Tibial artery (tissue), 4 donors: ENCODE measurements at regions not wholly inside any gene's neighbourhood (a gene's known extent, or its start where the extent isn't known, plus 50 kb on each side); places are given as distances from the start of the nearest gene placed in this dataset.

ENCODE experiments used
- DNase-seq, 2 donors: peaks; one replicate each; pipeline ENCODE4 v3.0.0-alpha.2; 2019
- H3K27ac ChIP-seq, 2 donors: fragments of 200-600 bp; sonication (generic) in 1 of 2; 1 replicate in 1 of 2; 2 replicates in 1 of 2; pipeline ENCODE4 v1.5.1; 2018 to 2019; ENCODE audit warnings: mild to moderate bottlenecking in 1 of 2
- H3K27me3 ChIP-seq, 2 donors: fragments of 200-600 bp; sonication (generic) in 1 of 2; one replicate each; pipeline versions ENCODE4 v1.5.1 to v1.6.0; 2016 to 2019
- H3K36me3 ChIP-seq, 3 donors: fragments of 200-600 bp; sonication (generic) in 2 of 3; one replicate each; pipeline ENCODE4 v1.5.1; 2016 to 2019; ENCODE audit warnings: mild to moderate bottlenecking in 2 of 3
- H3K4me1 ChIP-seq, 4 donors: fragments of 200-600 bp; sonication (generic) in 2 of 4; 1 replicate in 3 of 4; 2 replicates in 1 of 4; pipeline ENCODE4 v1.5.1; 2016 to 2019
- H3K4me3 ChIP-seq, 2 donors: fragments of 200-600 bp; sonication (generic) in 1 of 2; 1 replicate in 1 of 2; 2 replicates in 1 of 2; pipeline ENCODE4 v1.5.1; 2018 to 2019; ENCODE audit warnings: mild to moderate bottlenecking in 2 of 2
- H3K9me3 ChIP-seq, 3 donors: fragments of 200-600 bp; sonication (generic) in 1 of 3; one replicate each; pipeline ENCODE4 v1.5.1; 2016 to 2019
- intact Hi-C: fragments of 100-400 bp; cut with DNase I; formaldehyde crosslinking; loops from one replicate; pipeline ENCODE4 v1.15.0; 2023; ENCODE audit warnings: low total_unique reads
- TF ChIP-seq, protein P1 (sequence below), 2 experiments: fragments of 200-600 bp in 1 of 2; fragments of 450-650 bp in 1 of 2; IDR thresholded peaks; one replicate each; pipeline ENCODE4 v1.5.1; 2017 to 2019; ENCODE audit warnings: antibody characterized with exemption in 2 of 2, mild to moderate bottlenecking in 1 of 2, moderate library complexity in 1 of 2

DNA sequence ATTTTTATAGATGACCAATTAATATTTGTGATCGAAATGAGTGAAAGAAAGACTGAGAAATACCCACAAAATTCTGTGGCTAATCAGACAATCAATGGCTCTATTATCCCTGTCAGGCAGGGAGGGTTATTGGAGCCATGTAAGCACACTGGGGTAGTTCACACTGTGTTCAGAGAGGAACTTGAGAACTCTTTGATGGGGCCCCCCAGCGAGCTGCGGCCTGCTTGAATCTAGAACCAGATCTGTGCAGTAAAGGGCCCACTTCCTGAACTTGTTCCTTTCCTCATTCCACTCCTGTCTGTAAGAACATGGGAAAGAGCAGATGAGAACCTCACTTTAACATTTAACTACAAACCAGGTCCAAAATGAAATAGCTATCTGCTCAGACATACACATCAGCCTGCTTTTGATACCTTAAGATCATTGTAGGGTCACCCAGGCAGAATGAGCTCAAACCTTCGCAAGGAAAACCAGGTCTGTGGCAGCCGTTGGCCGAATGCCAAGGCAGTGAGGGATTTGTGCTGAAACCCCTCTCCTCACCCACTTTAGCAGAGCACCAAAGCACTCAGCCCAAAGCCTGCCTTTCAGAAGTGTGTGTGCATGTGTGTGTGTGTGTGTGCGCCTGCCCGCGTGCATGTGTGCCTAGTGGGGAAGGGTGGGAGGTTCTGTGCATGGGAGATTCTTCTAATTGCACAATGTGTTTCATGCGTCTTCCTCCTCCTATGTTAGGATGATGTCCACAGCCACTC lies 365.6 kb upstream of the MGMT start:
- H3K27ac ChIP-seq, result no peak overlapping the region
- no peak overlapping the region for H3K4me3 ChIP-seq
- no peaks in the 10 kb centered on the region for H3K27me3 ChIP-seq
- no peak for DNase-seq
- intact Hi-C loops, result no loop called here
- H3K4me1 ChIP-seq, result peaks cover 0 to 52% (median 23%) of the 10 kb centered on the region in 4 donors
- TF ChIP-seq, protein P1, sequence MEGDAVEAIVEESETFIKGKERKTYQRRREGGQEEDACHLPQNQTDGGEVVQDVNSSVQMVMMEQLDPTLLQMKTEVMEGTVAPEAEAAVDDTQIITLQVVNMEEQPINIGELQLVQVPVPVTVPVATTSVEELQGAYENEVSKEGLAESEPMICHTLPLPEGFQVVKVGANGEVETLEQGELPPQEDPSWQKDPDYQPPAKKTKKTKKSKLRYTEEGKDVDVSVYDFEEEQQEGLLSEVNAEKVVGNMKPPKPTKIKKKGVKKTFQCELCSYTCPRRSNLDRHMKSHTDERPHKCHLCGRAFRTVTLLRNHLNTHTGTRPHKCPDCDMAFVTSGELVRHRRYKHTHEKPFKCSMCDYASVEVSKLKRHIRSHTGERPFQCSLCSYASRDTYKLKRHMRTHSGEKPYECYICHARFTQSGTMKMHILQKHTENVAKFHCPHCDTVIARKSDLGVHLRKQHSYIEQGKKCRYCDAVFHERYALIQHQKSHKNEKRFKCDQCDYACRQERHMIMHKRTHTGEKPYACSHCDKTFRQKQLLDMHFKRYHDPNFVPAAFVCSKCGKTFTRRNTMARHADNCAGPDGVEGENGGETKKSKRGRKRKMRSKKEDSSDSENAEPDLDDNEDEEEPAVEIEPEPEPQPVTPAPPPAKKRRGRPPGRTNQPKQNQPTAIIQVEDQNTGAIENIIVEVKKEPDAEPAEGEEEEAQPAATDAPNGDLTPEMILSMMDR (IDR thresholded peaks at IDR 0.05), result no peak
- H3K9me3 ChIP-seq, result no peaks in the 10 kb centered on the region
- no peaks in the 10 kb centered on the region for H3K36me3 ChIP-seq

DNA sequence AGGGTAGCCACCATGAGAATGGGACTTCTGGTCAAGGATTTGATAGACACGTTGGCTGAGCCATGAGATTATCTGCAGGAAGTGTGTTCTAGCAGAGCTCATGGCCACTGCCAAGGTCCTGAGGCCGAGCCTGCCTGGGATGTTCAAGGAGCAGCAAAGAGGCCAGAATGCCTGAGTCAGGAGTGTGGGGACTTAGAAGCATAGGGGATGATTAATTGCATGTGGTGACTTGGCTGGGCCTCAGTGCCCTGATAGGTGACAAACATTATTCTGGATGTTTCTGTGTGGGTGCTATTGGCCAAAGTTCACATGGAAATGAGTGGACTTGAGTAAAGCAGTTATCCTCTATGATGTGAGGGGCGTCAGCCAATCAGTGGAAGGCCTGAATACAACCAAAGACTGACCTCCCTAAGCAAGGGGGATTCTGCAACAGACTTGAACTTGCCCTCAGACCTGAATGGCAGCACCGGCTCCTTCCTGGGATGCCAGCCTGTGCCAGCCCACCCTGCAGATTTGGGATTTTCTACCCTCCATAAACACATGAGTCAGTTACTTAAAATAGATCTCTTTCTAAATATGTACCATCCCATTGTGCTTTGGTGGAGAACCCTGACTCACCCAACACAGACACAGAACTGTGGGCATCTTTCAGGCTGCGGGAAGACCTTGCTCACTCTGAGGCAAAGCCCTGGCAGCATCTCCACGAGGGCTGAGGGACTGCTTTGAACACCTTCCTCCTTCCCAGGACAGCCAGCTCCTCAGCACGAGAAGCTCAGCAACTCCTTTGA lies 363.9 kb upstream of the MGMT start:
- intact Hi-C loops, result no loop called here
- TF ChIP-seq, protein P1 (IDR thresholded peaks at IDR 0.05), result no peak
- peaks cover 0 to 35% (median 8%) of the 10 kb centered on the region in 4 donors for H3K4me1 ChIP-seq

DNA sequence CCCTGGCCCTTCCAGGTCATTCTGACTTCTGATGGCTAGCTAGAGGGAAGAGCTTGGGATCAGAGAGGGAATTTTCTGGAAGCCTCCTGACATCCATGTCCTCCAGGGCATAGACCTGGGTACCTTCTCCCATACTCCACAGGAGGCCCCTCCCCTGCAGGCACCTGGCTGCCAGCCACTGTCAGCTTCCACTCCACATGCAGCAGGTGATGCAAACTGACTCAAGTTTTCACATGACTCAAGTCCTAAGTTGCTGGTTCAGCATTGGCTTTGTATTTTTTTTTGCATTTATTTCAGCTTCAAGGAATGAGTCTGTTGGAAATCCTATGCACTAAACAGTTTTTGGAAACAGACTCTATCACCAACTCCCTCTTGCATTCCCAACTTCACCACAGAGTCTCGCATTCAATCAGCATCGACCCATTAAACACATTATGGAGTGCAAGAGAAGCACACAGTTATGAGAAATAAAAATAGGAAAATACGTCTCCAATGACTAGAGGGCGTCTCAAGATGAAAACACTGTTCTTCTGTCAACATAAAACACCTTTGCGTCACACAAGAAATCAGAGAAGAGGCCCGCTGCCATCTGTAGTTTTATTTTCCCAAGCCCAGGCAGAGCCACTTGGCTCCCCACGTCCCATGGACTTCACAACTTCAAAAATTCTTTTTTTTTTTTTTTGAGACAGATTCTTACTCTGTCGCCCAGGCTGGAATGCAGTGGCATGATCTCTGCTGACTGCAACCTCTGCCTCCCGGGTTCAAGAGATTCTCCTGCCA lies 362.6 kb upstream of the MGMT start:
- TF ChIP-seq, protein P1 (IDR thresholded peaks at IDR 0.05), result no peak
- DNase-seq, result no peak
- Histone ChIP-seq H3K4me3 (no peak overlapping the region), H3K4me1 (peaks cover 0 to 31% (median 6%) of the 10 kb centered on the region in 4 donors), H3K9me3 (no peaks in the 10 kb centered on the region), H3K27ac (peak overlapping the region in 1 of 2 donors; percentile 13), H3K27me3 (no peaks in the 10 kb centered on the region), H3K36me3 (no peaks in the 10 kb centered on the region)
- intact Hi-C loops, result no loop called here

More for the DNA sequence above, 363.9 kb upstream of the MGMT start:
- H3K36me3 ChIP-seq, result no peaks in the 10 kb centered on the region
- H3K27ac ChIP-seq, result no peak overlapping the region
- H3K9me3 ChIP-seq, result no peaks in the 10 kb centered on the region
- DNase-seq, result no peak
- no peaks in the 10 kb centered on the region for H3K27me3 ChIP-seq
- H3K4me3 ChIP-seq, result no peak overlapping the region

DNA sequence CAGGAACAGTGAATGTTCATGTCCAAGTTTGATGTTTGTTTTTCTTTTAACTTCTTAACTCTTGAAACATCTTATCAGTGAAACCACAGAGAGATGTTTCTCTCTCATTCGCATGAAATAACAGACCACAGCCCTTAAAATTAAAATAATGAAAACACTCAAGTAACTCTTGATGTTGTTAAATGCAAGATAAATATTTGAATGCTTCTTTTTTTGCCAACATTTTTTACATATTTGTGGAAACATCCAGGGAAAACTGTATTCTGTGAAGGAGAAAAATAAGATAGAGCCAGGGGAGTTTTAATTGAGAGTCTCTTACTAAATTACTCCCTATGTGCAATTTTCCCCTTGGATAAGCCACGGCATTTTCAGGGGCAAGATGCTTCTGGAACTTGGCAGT lies 361.8 kb upstream of the MGMT start:
- TF ChIP-seq, protein P1 (IDR thresholded peaks at IDR 0.05), result no peak

DNA sequence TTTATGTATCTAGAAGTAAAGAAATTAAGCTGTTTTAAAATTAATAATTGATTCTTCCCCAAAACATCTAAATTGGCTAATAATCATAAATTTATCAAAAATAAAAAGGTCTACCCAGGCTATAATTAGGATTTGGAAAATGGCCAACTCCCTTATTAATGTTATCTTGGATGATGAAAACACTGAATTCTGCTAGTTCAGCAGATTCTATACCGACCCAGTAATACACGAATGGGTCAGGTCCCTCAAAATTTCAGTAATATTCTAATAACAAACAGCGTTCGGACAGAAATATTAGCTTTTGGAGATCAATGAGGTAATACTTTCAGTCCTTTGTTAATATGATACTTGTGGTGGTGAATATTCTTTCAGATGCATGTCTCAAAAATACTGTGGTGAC lies 360.7 kb upstream of the MGMT start:
- Histone ChIP-seq H3K27ac (no peak overlapping the region), H3K4me1 (peaks cover 0 to 31% (median 6%) of the 10 kb centered on the region in 4 donors)
- TF ChIP-seq, protein P1 (IDR thresholded peaks at IDR 0.05), result no peak

More for the DNA sequence above, 361.8 kb upstream of the MGMT start:
- Histone ChIP-seq H3K4me1 (peaks cover 0 to 31% (median 6%) of the 10 kb centered on the region in 4 donors), H3K4me3 (no peak overlapping the region), H3K27ac (peak overlapping the region in 1 of 2 donors; percentile 13), H3K9me3 (no peaks in the 10 kb centered on the region), H3K36me3 (no peaks in the 10 kb centered on the region), H3K27me3 (no peaks in the 10 kb centered on the region)
- intact Hi-C loops, result no loop called here
- no peak for DNase-seq

More for the DNA sequence above, 360.7 kb upstream of the MGMT start:
- Histone ChIP-seq H3K9me3 (no peaks in the 10 kb centered on the region), H3K27me3 (no peaks in the 10 kb centered on the region), H3K36me3 (no peaks in the 10 kb centered on the region), H3K4me3 (no peak overlapping the region)
- DNase-seq, result no peak
- intact Hi-C loops, result no loop called here
